GM19239 (cell line): ENCODE measurements at regions not wholly inside any gene's neighbourhood (a gene's known extent, or its start where the extent isn't known, plus 50 kb on each side); places are given as distances from the start of the nearest gene placed in this dataset.

Source experiments
- DNase-seq: peaks from one replicate; pipeline ENCODE4 v3.0.0; 2011; ENCODE audit warnings: low spot score; ENCODE audit not compliant: insufficient read length
- FAIRE-seq: peaks from 2 replicates; lab custom pipeline; 2011; peaks lifted over from hg19 to GRCh38; lab: Jason Lieb, UNC

GRCh38 chr6:137788248-137788647, 78.8 kb upstream of the TNFAIP3 start:
- no peak for DNase-seq
- no peak for FAIRE-seq

GRCh38 chr6:137791281-137792159, 75.5 kb upstream of the TNFAIP3 start:
- FAIRE-seq (peak; percentile 88), DNase-seq (no peak)

- peak; percentile 76 for FAIRE-seq
- DNase-seq: no peak
Observed at GRCh38 chr6:137792160-137793033, 74.7 kb upstream of the TNFAIP3 start.

- FAIRE-seq: peak; percentile 28
- DNase-seq: no peak
Observed at GRCh38 chr6:137793805-137794515, 73.1 kb upstream of the TNFAIP3 start.

GRCh38 chr6:137794516-137795201, 72.4 kb upstream of the TNFAIP3 start:
- FAIRE-seq (peak; percentile 61), DNase-seq (no peak)

- FAIRE-seq (no peak), DNase-seq (no peak)
Observed at GRCh38 chr6:137795501-137795900, 71.6 kb upstream of the TNFAIP3 start.

- no peak for DNase-seq
- no peak for FAIRE-seq
Observed at GRCh38 chr6:137798261-137798660, 68.8 kb upstream of the TNFAIP3 start.

- no peak for FAIRE-seq
- DNase-seq: no peak
Observed at GRCh38 chr6:137798846-137799245, 68.2 kb upstream of the TNFAIP3 start.

GRCh38 chr6:137799950-137800568, 67.0 kb upstream of the TNFAIP3 start:
- FAIRE-seq: peak; percentile 93
- DNase-seq: no peak

- no peak for DNase-seq
- peak; percentile 83 for FAIRE-seq
Observed at GRCh38 chr6:137800762-137801161, 66.3 kb upstream of the TNFAIP3 start.

- FAIRE-seq (no peak), DNase-seq (no peak)
Observed at GRCh38 chr6:137801352-137802114, 65.5 kb upstream of the TNFAIP3 start.

- FAIRE-seq: no peak
- no peak for DNase-seq
Observed at GRCh38 chr6:137802408-137803182, 64.5 kb upstream of the TNFAIP3 start.

GRCh38 chr6:137804637-137805036, 62.4 kb upstream of the TNFAIP3 start:
- no peak for DNase-seq
- no peak for FAIRE-seq

- no peak for FAIRE-seq
- no peak for DNase-seq
Observed at GRCh38 chr6:137805622-137806021, 61.4 kb upstream of the TNFAIP3 start.

GRCh38 chr6:137806914-137807682, 60.0 kb upstream of the TNFAIP3 start:
- DNase-seq (no peak), FAIRE-seq (no peak)

- DNase-seq (no peak), FAIRE-seq (no peak)
Observed at GRCh38 chr6:137808191-137808590, 58.9 kb upstream of the TNFAIP3 start.

- no peak for FAIRE-seq
- DNase-seq: no peak
Observed at GRCh38 chr6:137808836-137809315, 58.2 kb upstream of the TNFAIP3 start.
